MCF 10A (cell line): ENCODE measurements at regions not wholly inside any gene's neighbourhood (a gene's known extent, or its start where the extent isn't known, plus 50 kb on each side); places are given as distances from the start of the nearest gene placed in this dataset.

Experiments used
- BruUV-seq: library from RNA; stranded (reverse); fragments of 400-500 nt; replicated peaks from 2 replicates; lab custom pipeline; 2021; lab: Mats Ljungman, UMichigan
- CTCF ChIA-PET: fragments of 300-600 bp; sonication (Branson Sonifier 250); formaldehyde crosslinking; extraction: SDS; loops from one replicate; lab custom pipeline; 2021; ENCODE audit warnings: antibody characterized with exemption, inconsistent platforms; lab: Yijun Ruan, JAX
- POLR2A ChIA-PET: fragments of 300-600, 350-650 bp; sonication (Branson Sonifier 250); formaldehyde crosslinking; extraction: SDS; loops from one replicate; lab custom pipeline; 2020; ENCODE audit warnings: antibody characterized with exemption, inconsistent platforms; lab: Yijun Ruan, JAX
- DNase-seq: peaks from one replicate; pipeline ENCODE4 v3.0.0-alpha.2; 2018; ENCODE audit not compliant: unreplicated experiment
- H3K27ac Mint-ChIP-seq: one replicate; pipeline ENCODE4 v1.8.0; 2022; ENCODE audit warnings: mild to moderate bottlenecking, low read depth, mixed read lengths; ENCODE audit not compliant: unreplicated experiment
- H3K27me3 Mint-ChIP-seq: one replicate; pipeline ENCODE4 v1.8.0; 2022; ENCODE audit warnings: mixed read lengths; ENCODE audit not compliant: insufficient read depth, unreplicated experiment
- H3K36me3 Mint-ChIP-seq: one replicate; pipeline ENCODE4 v1.8.0; 2022; ENCODE audit warnings: mild to moderate bottlenecking, moderate library complexity, mixed read lengths; ENCODE audit not compliant: insufficient read depth, unreplicated experiment
- H3K4me1 Mint-ChIP-seq: one replicate; pipeline ENCODE4 v1.8.0; 2022; ENCODE audit warnings: mixed read lengths; ENCODE audit not compliant: insufficient read depth, unreplicated experiment
- H3K4me3 Mint-ChIP-seq: one replicate; pipeline ENCODE4 v1.8.0; 2022; ENCODE audit warnings: mild to moderate bottlenecking, moderate library complexity, mixed read lengths; ENCODE audit not compliant: unreplicated experiment
- H3K9me3 Mint-ChIP-seq: one replicate; pipeline ENCODE4 v1.8.0; 2022; ENCODE audit warnings: mixed read lengths; ENCODE audit not compliant: unreplicated experiment
- CTCF ChIP-seq: fragments of 200-600 bp; IDR thresholded peaks from one replicate; pipeline ENCODE4 v1.8.0; 2022; ENCODE audit warnings: antibody characterized with exemption, mild to moderate bottlenecking; ENCODE audit not compliant: unreplicated experiment
- intact Hi-C: fragments of 100-400 bp; cut with micrococcal nuclease; formaldehyde crosslinking; loops from 2 replicates; pipeline ENCODE4 v1.14.1; 2022

GRCh38 chr13:87999788-88000187 is 328.6 kb downstream of the SLITRK5 start:
- H3K4me3 Mint-ChIP-seq = no peak overlapping the region

GRCh38 chr13:88000239-88000638 is 329.1 kb downstream of the SLITRK5 start:
- TF ChIP-seq CTCF = no peak
- intact Hi-C loops = no loop called here
- H3K27me3 Mint-ChIP-seq = no peaks in the 10 kb centered on the region
- no TSS peak for BruUV-seq
- no peak overlapping the region for H3K4me3 Mint-ChIP-seq
- DNase-seq = peak; percentile 1
- ChIA-PET POLR2A (no interaction called here), CTCF (interaction anchor here (0.6 to 1.3 kb wide), 7 partner anchors 9 to 1695 kb away, joined by 3 to 4 read pairs (median 3); no protein-coding TSS in a partner anchor)
- H3K9me3 Mint-ChIP-seq = no peaks in the 10 kb centered on the region
- no peaks in the 10 kb centered on the region for H3K36me3 Mint-ChIP-seq
- H3K4me1 Mint-ChIP-seq = peaks cover 15% of the 10 kb centered on the region
- peak overlapping the region; percentile 23 for H3K27ac Mint-ChIP-seq

More at GRCh38 chr13:87999788-88000187, 328.6 kb downstream of the SLITRK5 start:
- peak; percentile 10 for DNase-seq
- intact Hi-C loops = loop anchor here (10.0 kb wide), 1 partner anchor 315 kb away; no protein-coding TSS in a partner anchor
- BruUV-seq = no TSS peak
- ChIA-PET CTCF (interaction anchor here (0.6 to 1.3 kb wide), 6 partner anchors 9 to 1696 kb away, joined by 3 to 4 read pairs (median 3); no protein-coding TSS in a partner anchor), POLR2A (no interaction called here)
- no peaks in the 10 kb centered on the region for H3K27me3 Mint-ChIP-seq
- peak overlapping the region; percentile 78 for H3K27ac Mint-ChIP-seq
- H3K9me3 Mint-ChIP-seq = no peaks in the 10 kb centered on the region
- TF ChIP-seq CTCF = no peak
- H3K36me3 Mint-ChIP-seq = no peaks in the 10 kb centered on the region
- H3K4me1 Mint-ChIP-seq = peaks cover 15% of the 10 kb centered on the region

GRCh38 chr13:88000787-88001186 is 329.6 kb downstream of the SLITRK5 start:
- Mint-ChIP-seq H3K4me1 (peaks cover 15% of the 10 kb centered on the region), H3K9me3 (no peaks in the 10 kb centered on the region), H3K4me3 (no peak overlapping the region), H3K27me3 (no peaks in the 10 kb centered on the region), H3K27ac (peak overlapping the region; percentile 77), H3K36me3 (no peaks in the 10 kb centered on the region)
- DNase-seq = no peak
- intact Hi-C loops = no loop called here
- POLR2A ChIA-PET = no interaction called here
- no TSS peak for BruUV-seq
- no peak for TF ChIP-seq CTCF
- CTCF ChIA-PET = interaction anchor here (0.7 to 1.1 kb wide), 2 partner anchors 16 to 936 kb away, joined by 3 read pairs; no protein-coding TSS in a partner anchor

- intact Hi-C loops = loop anchor here (1.0 kb wide), 1 partner anchor 1062 kb away; no protein-coding TSS in a partner anchor
- Mint-ChIP-seq H3K9me3 (peaks cover 10% of the 10 kb centered on the region), H3K4me1 (no peaks in the 10 kb centered on the region), H3K36me3 (no peaks in the 10 kb centered on the region), H3K27me3 (no peaks in the 10 kb centered on the region), H3K27ac (no peak overlapping the region), H3K4me3 (no peak overlapping the region)
- ChIA-PET POLR2A (interaction anchor here (0.7 to 1.2 kb wide), 2 partner anchors 10 to 1060 kb away, joined by 3 read pairs; no protein-coding TSS in a partner anchor), CTCF (interaction anchor here (0.9 to 1.5 kb wide), 4 partner anchors 15 to 1690 kb away, joined by 3 to 4 read pairs (median 3); no protein-coding TSS in a partner anchor)
- peak; percentile 41 for TF ChIP-seq CTCF
- peak; percentile 3 for DNase-seq
- BruUV-seq = no TSS peak
Observed at GRCh38 chr13:88005188-88005587, 334.0 kb downstream of the SLITRK5 start.
